Memory B cell (primary cell): ENCODE measurements at regions not wholly inside any gene's neighbourhood (a gene's known extent, or its start where the extent isn't known, plus 50 kb on each side); places are given as distances from the start of the nearest gene placed in this dataset.
"Not testable (repeated sequence)": the region's sequence is repeated elsewhere in the genome, so short reads cannot be mapped to it uniquely, and the experiment has no call there.

Source experiments
- ATAC-seq: fragments of 150-1000 bp; cut with Tn5 transposase; 2 replicates; pipeline ENCODE4 v1.10.0; 2021; ENCODE audit warnings: low read depth, mild to moderate bottlenecking, moderate library complexity
- DNase-seq, 2 donors: peaks; one replicate each; pipeline ENCODE4 v3.0.0; 2022; ENCODE audit warnings: low spot score in 2 of 2
- H3K27ac Mint-ChIP-seq: one replicate; pipeline ENCODE4 v1.8.0; 2022; ENCODE audit warnings: mild to moderate bottlenecking, moderate library complexity, mixed read lengths
- H3K27me3 Mint-ChIP-seq: one replicate; pipeline ENCODE4 v1.8.0; 2022; ENCODE audit warnings: mixed read lengths
- H3K36me3 Mint-ChIP-seq: one replicate; pipeline ENCODE4 v1.8.0; 2022; ENCODE audit warnings: mild to moderate bottlenecking, mixed read lengths
- H3K4me1 Mint-ChIP-seq: one replicate; pipeline ENCODE4 v1.8.0; 2022; ENCODE audit warnings: mixed read lengths
- H3K4me3 Mint-ChIP-seq: one replicate; pipeline ENCODE4 v1.8.0; 2022; ENCODE audit warnings: mild to moderate bottlenecking, moderate library complexity, mixed read lengths
- H3K9me3 Mint-ChIP-seq: one replicate; pipeline ENCODE4 v1.8.0; 2022; ENCODE audit warnings: mixed read lengths

GRCh38 chr21:6467189-6467774 lies 4054.1 kb upstream of the TPTE start:
- H3K27me3 Mint-ChIP-seq, H3K9me3 Mint-ChIP-seq, H3K36me3 Mint-ChIP-seq, ATAC-seq, H3K4me1 Mint-ChIP-seq, H3K4me3 Mint-ChIP-seq, DNase-seq, H3K27ac Mint-ChIP-seq: not testable (repeated sequence)

GRCh38 chr21:6467907-6468306 lies 4053.5 kb upstream of the TPTE start:
- H3K36me3 Mint-ChIP-seq, DNase-seq, H3K4me3 Mint-ChIP-seq, H3K27me3 Mint-ChIP-seq, H3K9me3 Mint-ChIP-seq, H3K27ac Mint-ChIP-seq, H3K4me1 Mint-ChIP-seq, ATAC-seq: not testable (repeated sequence)

GRCh38 chr21:6468331-6468860 lies 4053.0 kb upstream of the TPTE start:
- H3K4me3 Mint-ChIP-seq, H3K4me1 Mint-ChIP-seq, H3K36me3 Mint-ChIP-seq, ATAC-seq, H3K27me3 Mint-ChIP-seq, H3K9me3 Mint-ChIP-seq, H3K27ac Mint-ChIP-seq, DNase-seq: not testable (repeated sequence)

GRCh38 chr21:6474250-6474968 lies 4047.0 kb upstream of the TPTE start:
- not testable (repeated sequence) for H3K4me3 Mint-ChIP-seq, H3K27ac Mint-ChIP-seq, DNase-seq, ATAC-seq, H3K36me3 Mint-ChIP-seq, H3K9me3 Mint-ChIP-seq, H3K4me1 Mint-ChIP-seq, H3K27me3 Mint-ChIP-seq

GRCh38 chr21:6481116-6481515 lies 4040.3 kb upstream of the TPTE start:
- not testable (repeated sequence) for H3K4me1 Mint-ChIP-seq, H3K27me3 Mint-ChIP-seq, H3K27ac Mint-ChIP-seq, H3K36me3 Mint-ChIP-seq, H3K4me3 Mint-ChIP-seq, DNase-seq, H3K9me3 Mint-ChIP-seq, ATAC-seq

- not testable (repeated sequence) for H3K36me3 Mint-ChIP-seq, H3K27ac Mint-ChIP-seq, ATAC-seq, H3K4me3 Mint-ChIP-seq, DNase-seq, H3K9me3 Mint-ChIP-seq, H3K27me3 Mint-ChIP-seq, H3K4me1 Mint-ChIP-seq
Measured at GRCh38 chr21:6482616-6483015, 4038.8 kb upstream of the TPTE start.

- not testable (repeated sequence) for H3K4me3 Mint-ChIP-seq, ATAC-seq, H3K9me3 Mint-ChIP-seq, H3K27ac Mint-ChIP-seq, H3K4me1 Mint-ChIP-seq, H3K27me3 Mint-ChIP-seq, H3K36me3 Mint-ChIP-seq, DNase-seq
Measured at GRCh38 chr21:6483645-6484044, 4037.7 kb upstream of the TPTE start.

- not testable (repeated sequence) for H3K4me1 Mint-ChIP-seq, H3K4me3 Mint-ChIP-seq
Measured at GRCh38 chr21:6486821-6487220, 4034.6 kb upstream of the TPTE start.

GRCh38 chr21:6492691-6493090 lies 4028.7 kb upstream of the TPTE start:
- ATAC-seq, H3K27ac Mint-ChIP-seq, H3K9me3 Mint-ChIP-seq, H3K27me3 Mint-ChIP-seq, H3K4me1 Mint-ChIP-seq, H3K36me3 Mint-ChIP-seq, H3K4me3 Mint-ChIP-seq, DNase-seq: not testable (repeated sequence)

More at GRCh38 chr21:6486821-6487220, 4034.6 kb upstream of the TPTE start:
- H3K36me3 Mint-ChIP-seq, H3K9me3 Mint-ChIP-seq, H3K27me3 Mint-ChIP-seq, ATAC-seq, H3K27ac Mint-ChIP-seq, DNase-seq: not testable (repeated sequence)

- H3K4me3 Mint-ChIP-seq, result not testable (repeated sequence)
Measured at GRCh38 chr21:6493957-6494356, 4027.4 kb upstream of the TPTE start.

GRCh38 chr21:6496356-6496755 lies 4025.0 kb upstream of the TPTE start:
- ATAC-seq, H3K27ac Mint-ChIP-seq, H3K27me3 Mint-ChIP-seq, H3K36me3 Mint-ChIP-seq, H3K9me3 Mint-ChIP-seq, H3K4me3 Mint-ChIP-seq, H3K4me1 Mint-ChIP-seq, DNase-seq: not testable (repeated sequence)

More at GRCh38 chr21:6493957-6494356, 4027.4 kb upstream of the TPTE start:
- ATAC-seq, H3K27me3 Mint-ChIP-seq, H3K36me3 Mint-ChIP-seq, H3K4me1 Mint-ChIP-seq, H3K9me3 Mint-ChIP-seq, DNase-seq, H3K27ac Mint-ChIP-seq: not testable (repeated sequence)

- not testable (repeated sequence) for ATAC-seq, H3K4me3 Mint-ChIP-seq, H3K4me1 Mint-ChIP-seq, H3K9me3 Mint-ChIP-seq, H3K27me3 Mint-ChIP-seq, H3K27ac Mint-ChIP-seq, H3K36me3 Mint-ChIP-seq
- peak in 1 of 2 donors; percentile 14 for DNase-seq
Measured at GRCh38 chr21:6498716-6499115, 4022.7 kb upstream of the TPTE start.

GRCh38 chr21:6499128-6499826 lies 4022.1 kb upstream of the TPTE start:
- not testable (repeated sequence) for H3K27me3 Mint-ChIP-seq, H3K4me3 Mint-ChIP-seq, H3K36me3 Mint-ChIP-seq, H3K27ac Mint-ChIP-seq, H3K4me1 Mint-ChIP-seq, H3K9me3 Mint-ChIP-seq
- ATAC-seq (peak; percentile 85), DNase-seq (peak in 1 of 2 donors; percentile 27)

GRCh38 chr21:6499866-6500265 lies 4021.5 kb upstream of the TPTE start:
- H3K36me3 Mint-ChIP-seq, H3K9me3 Mint-ChIP-seq, ATAC-seq, H3K27me3 Mint-ChIP-seq, H3K4me3 Mint-ChIP-seq, H3K27ac Mint-ChIP-seq, H3K4me1 Mint-ChIP-seq, DNase-seq: not testable (repeated sequence)
